NCI-H2196 treated with DMSO at 0.1 percent for 48 hours (cell line): ENCODE measurements at regions not wholly inside any gene's neighbourhood (a gene's known extent, or its start where the extent isn't known, plus 50 kb on each side); places are given as distances from the start of the nearest gene placed in this dataset.
A peak's percentile ranks its signal among the peaks of the same experiment; 100 is the strongest.

Experiments
- DNase-seq: peaks from one replicate; lab custom pipeline; 2025; ENCODE audit not compliant: unreplicated experiment; lab: John Stamatoyannopoulos, UW

DNA sequence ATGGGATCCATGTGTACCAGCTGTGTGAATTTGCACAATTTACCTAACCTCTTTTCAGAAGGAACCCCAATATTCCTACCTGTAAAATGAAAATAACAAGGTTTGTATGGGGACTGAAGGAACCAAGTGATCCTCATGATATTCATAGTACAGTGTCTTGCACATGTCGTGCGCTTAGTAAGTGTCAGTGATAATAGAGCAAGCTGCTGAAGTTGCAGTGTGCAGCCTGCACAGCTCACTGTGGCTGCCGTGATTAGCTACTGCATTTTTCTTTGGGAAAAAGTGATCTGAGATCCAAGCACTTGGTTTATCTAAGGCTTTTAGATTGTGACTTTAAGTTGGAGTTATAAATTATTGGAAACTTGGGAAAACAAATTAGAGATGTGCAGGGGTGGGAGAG is 135.9 kb upstream of the FRY start:
- no peak for DNase-seq

DNA sequence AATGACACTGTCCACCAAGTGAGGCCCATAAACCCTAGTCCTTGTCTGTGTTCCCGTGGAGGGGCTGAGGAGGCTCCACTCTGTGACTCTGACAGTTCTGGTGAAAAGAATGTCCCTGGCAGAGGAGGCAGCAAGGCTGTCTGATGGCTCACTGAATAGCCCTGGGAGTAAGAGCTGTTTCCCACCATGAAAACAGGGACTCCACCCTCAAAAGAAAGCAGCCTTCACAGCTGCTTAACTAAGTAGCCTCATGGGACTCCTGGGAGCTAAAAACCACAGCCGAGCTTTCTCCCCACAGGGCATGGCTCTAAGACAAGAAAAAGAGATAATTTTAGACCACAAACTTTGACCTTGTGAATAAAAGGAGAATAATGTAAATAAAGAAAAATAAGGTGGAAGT is 135.1 kb upstream of the FRY start:
- no peak for DNase-seq

DNA sequence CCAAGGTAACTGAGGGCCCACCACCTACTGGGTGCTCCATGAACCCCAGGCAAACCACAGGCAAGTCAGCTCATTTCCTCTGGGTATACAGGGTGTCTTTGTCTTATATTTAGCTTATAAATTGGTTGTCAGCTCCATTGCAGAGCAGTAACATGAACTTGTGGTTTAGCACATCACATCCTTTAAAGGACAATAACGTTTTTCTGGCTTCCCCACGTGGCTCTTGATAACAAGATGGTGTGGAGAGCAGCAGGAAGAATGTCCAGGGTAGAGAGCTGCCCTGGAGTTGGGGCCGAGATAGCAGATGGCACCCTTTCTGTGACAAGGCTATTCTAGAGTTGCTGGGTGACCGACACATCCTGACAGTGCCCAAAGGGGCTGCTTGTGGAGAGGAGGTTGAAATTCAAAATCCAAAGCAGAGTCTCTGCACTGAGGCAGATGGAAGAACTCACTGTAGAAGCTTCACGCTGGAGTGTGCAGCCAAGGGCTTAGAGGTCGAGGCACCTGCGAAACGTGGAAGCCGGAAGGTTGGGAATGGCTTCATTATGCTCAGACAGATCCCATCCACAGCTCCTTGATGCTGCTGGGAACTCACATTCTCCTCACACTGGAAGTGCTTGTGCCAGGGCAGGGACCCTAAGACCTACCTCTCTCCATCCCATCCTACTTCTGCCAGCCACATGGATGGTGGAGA is 133.0 kb upstream of the FRY start:
- no peak for DNase-seq

- DNase-seq = no peak
These were observed 129.6 kb upstream of the FRY start for GRCh38 chr13:31901985-31902384.

DNA sequence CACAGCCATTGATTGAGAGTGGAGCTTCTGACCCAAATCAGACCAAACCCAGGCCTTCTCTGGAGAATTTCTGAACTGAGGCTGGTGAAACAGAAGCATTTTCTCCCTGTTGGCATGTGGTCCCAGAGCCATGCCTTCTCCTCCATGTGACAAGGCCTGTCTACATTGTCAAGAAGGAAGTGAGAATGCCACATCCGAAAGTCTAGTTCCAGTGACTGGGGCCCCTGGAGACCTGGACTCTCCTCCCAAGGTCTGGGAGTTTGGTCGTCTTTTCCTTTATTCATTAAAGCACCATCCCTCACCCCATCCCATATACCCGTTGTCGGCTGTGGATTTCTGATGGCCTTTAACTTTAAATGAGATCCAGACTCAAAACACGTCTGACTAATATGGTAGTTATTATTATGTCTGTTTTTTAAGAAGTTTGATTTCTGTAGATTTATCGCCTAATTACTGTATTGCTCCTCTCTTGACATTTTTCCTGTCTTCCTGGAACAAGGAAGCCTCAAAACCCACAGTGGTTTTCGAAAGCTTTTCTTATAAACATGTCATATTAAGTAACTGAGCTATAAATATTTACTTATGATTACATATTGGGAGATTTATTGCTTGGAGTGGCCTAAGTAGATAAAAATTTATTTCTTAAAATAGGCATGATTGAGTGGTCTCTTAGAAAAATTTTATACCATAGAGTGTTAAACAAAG is 128.3 kb upstream of the FRY start:
- no peak for DNase-seq

- no peak for DNase-seq
These were observed 126.4 kb upstream of the FRY start for GRCh38 chr13:31904941-31905824.

GRCh38 chr13:31905961-31906360 is 125.6 kb upstream of the FRY start:
- no peak for DNase-seq

GRCh38 chr13:31908696-31909411 is 122.7 kb upstream of the FRY start:
- no peak for DNase-seq

DNA sequence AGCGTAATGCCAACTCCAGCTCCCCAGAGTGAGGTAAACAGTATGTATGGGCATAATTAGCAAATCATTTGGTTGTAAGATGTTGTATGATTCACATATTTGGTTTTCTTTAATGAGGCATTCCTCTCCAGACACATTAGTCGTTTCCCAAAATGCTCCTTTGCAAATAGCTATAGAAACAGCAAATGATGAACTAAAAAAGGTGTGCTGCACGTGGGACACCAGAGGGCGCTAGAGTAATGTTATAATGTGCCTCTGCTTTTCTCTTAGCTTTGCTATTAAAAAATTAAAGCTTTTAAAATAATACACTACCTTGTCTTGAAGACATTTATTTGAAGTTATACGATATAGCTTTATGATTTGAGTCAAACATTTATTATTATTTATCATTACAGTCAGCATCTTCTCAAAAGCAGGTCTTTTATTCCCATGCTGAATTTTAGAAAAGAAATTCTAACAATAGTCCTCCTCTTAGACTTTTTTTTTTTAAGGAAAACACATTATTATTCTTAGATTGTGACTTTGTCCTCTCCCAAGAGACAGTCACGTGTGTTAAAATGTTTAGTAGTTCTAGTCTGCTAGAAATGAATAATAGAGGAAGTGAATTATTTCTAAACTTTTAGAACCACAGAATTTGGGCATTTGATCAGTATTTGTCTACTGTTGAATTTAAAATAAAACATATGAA is 121.6 kb upstream of the FRY start:
- peak; percentile 30 for DNase-seq

GRCh38 chr13:31910633-31911032 is 120.9 kb upstream of the FRY start:
- DNase-seq = no peak

DNA sequence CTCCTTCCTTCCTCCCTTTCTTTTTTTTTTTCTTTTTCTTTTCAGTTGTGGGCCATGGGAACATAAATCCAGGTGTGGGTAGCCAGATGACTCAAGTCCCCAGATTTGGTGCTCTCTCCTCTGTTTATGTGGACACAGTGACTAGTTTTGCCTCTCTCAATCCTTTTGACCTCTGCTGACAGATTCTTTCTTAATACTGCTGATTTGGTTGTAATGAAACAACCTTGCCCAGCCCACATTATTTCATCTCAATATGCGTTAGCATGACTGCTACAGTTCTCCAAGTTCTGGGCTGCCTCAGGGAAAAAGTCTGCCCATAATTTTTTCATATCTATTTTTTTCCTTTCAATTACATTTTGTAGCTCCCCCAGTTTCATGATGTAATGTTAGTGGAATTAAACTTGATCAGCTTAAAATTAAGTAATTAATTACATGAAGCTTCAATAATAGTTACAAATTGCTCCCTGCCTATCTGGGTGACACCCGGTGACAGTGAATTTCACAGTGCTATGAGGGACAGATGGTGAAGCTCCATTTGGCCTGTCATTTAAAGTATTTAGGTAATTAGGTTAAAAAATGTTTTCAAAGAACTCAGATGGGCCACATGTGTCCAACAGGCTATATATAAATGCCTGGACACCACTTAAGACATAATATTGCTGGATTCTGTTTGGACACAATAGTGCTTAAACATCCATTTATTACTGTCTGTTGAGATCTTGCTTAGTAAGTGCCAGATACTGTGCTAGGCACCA is 118.8 kb upstream of the FRY start:
- DNase-seq = no peak

DNA sequence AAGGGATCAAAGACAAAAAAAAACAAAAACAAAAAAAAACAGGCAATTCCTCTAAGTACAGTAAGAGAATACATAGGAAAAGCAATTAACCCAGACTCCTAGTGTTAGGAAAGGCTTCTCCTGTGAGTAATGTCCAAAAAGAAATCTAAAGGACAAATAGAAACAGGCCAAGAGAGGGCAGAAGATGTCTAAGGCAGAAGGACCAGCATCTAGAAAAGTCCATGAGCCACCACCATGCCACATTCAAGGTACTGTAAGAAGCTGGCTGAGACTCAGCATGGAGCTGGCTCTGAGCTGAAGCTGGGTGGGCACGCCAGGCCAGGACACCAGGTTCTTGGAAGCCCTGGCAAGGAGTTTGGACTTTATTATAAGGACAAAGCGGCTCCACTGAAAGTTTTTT is 118.1 kb upstream of the FRY start:
- DNase-seq = no peak

GRCh38 chr13:31914843-31915242 is 116.7 kb upstream of the FRY start:
- no peak for DNase-seq

GRCh38 chr13:31918707-31919106 is 112.9 kb upstream of the FRY start:
- DNase-seq = no peak

DNA sequence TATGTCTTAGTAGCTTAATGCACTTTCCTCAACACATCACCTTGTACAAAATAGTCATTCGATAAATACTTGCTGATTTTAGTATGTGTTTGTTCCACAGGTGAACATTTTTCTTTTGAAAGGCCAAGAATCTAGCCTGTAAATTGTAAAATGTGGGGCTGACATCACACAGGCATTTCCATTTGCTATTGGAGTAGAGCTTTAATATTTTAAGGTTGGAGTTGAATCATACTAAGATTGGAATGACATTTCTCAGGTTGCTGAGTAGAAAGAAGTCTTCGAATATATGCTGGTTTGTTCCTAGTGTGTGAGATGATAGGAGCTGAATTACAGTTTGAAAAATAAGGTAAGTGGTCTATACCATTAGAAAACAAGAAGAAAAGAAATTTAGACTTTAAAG is 112.3 kb upstream of the FRY start:
- DNase-seq = no peak

DNA sequence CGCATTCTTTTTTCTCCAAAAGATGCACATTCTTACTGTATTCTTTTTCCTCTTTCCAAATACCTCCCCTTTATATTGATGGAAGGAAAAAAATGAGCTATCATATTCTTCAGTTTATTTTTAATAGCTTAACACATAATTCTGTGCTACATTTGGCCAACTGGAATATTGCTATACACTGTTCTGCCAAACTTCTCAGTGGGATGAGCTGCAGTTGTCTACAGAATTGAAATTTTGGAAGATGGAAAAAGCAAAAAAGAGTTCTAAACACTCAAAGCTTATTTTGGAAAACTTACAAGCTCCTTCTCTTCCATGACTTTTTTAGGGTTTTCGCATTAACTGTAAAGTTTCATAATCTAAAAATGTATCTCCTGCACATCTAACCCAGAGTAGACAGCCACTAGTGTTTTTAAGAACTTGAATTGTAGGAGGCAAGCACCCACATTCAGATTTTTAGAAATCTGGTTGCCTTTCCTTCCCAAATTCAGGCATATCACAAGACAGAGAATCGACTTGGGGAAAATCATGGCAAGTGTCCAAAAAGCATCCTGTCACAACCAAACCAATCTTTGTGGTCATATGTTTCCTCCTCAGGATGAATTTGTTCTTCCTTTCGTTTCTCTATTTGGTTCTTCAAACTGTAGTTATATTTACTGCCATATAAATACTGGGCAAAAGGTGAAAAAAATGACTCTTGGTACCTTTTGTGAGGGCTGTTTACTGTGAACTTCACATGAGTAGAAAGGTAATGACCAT is 111.4 kb upstream of the FRY start:
- DNase-seq = no peak

GRCh38 chr13:31920727-31921100 is 110.9 kb upstream of the FRY start:
- DNase-seq = no peak

GRCh38 chr13:31922724-31923123 is 108.8 kb upstream of the FRY start:
- DNase-seq = no peak

DNA sequence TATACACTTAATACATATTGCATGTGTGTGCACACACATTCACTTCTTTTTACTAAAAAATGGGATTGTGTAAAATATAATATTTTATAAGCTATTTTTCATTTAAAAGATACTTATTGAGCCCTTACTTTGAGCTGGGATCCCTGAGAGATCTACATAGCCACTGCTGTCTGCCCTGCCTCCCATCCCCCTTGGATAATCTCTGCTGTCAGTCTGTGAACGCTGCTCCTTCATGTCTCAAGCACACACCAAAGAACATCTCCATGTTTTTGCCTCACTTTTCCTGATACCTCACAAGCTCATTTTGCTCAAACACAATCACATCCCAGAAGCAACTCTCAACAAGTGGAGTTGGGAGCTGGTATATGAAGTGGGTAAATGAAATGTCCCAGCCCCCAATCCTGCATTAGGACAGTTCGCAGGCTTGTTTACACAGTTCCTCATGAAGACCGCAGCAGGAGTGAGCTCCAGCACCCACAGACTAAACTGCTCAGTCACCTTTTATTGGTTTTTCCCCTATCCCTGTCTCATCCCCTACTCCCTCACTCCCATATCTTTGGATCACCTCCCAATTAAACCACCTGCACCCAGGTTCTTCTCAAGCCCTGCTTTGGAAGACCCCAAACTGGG is 108.3 kb upstream of the FRY start:
- no peak for DNase-seq
